ENCODE measurements at regions not wholly inside any gene's neighbourhood (a gene's known extent, or its start where the extent isn't known, plus 50 kb on each side); places are given as distances from the start of the nearest gene placed in this dataset.

DNA sequence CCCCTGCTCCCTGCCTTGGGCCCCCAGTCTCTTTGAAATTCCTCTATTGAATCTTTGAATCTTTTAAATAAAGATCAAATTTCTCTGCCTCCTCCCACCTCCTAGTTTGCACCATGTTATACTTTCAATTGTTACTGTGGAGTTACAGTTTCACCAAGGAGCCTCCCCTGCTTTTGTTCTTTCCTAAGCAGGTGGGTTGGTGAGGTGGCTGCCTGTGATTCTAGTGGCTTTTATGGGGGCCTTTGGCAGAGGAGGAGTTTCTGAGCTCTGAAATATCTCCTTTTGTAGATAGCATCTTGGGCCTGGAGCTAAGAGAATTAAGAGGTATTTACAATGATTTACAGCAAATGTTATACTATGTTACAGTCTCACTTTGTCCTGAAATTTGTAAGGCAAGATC lies 133.8 kb upstream of the STX18 start:
- TF ChIP-seq EZH2phosphoT487 (IDR thresholded peaks at IDR 0.05; ENCODE audit: borderline replicate concordance, low read length), result no peak
- TF ChIP-seq, protein P1, sequence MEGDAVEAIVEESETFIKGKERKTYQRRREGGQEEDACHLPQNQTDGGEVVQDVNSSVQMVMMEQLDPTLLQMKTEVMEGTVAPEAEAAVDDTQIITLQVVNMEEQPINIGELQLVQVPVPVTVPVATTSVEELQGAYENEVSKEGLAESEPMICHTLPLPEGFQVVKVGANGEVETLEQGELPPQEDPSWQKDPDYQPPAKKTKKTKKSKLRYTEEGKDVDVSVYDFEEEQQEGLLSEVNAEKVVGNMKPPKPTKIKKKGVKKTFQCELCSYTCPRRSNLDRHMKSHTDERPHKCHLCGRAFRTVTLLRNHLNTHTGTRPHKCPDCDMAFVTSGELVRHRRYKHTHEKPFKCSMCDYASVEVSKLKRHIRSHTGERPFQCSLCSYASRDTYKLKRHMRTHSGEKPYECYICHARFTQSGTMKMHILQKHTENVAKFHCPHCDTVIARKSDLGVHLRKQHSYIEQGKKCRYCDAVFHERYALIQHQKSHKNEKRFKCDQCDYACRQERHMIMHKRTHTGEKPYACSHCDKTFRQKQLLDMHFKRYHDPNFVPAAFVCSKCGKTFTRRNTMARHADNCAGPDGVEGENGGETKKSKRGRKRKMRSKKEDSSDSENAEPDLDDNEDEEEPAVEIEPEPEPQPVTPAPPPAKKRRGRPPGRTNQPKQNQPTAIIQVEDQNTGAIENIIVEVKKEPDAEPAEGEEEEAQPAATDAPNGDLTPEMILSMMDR (IDR thresholded peaks at IDR 0.05; ENCODE audit: low read depth, low read length, poor library complexity, severe bottlenecking), result no peak
